ENCODE measurements at regions not wholly inside any gene's neighbourhood (a gene's known extent, or its start where the extent isn't known, plus 50 kb on each side); places are given as distances from the start of the nearest gene placed in this dataset.

DNA sequence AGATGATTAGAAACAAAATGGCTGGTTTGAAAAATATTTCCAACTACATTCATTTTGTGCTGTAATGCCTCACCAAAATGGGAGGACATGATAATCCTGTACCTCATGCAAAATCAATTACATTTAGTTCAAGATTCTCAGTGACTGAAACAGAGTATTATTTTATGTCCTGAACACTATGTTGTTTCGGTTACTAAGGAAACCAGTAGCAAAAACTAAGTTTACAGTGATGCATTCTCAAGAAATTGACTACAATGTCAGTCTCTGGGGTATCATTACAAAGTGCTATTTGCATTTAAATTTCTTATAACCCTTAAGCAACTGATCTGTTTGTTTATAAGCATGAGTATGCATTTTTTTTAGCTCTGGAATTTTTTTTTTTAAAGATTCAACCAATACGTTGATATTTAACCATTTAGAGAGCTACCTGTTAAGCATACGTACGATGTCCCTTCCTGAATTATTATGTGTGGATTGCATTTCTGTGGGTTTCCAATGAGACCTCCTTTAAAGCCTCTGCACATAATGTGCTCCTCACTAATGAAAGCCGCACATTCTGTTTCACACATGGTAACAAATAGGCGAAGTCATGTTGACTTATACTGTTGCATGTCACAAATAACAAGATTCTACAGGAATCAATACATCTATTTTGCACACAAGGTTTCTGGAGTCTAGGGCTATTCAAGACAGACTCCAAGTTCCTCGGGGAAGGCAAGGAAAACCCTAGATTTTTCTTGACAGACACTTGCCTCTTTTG is 1035.7 kb downstream of the ADGRL2 start:
- Histone ChIP-seq H4K5ac (ENCODE audit: low read depth, low read length) (no peak overlapping the region), H4K8ac (ENCODE audit: low read depth in 2 of 2, low read length in 2 of 2) (no peak overlapping the region), H3K4ac (ENCODE audit: low read depth, low read length) (no peak overlapping the region), H3K9ac (ENCODE audit: low read depth, low read length) (no peak overlapping the region), H3K18ac (ENCODE audit: low read depth, low read length) (no peak overlapping the region), H2BK20ac (ENCODE audit: low read depth, low read length) (no peak overlapping the region), H3K36me3 (ENCODE audit: control insufficient read depth, insufficient read depth, low read length) (no peaks in the 10 kb centered on the region), H2AFZ (replicated peaks; ENCODE audit: low read length, poor library complexity) (no peak overlapping the region), H3K9me3 (ENCODE audit: control insufficient read depth, insufficient read depth, low read length) (no peaks in the 10 kb centered on the region; the same call in 1 of the 2 replicates), H3K14ac (replicated peaks; ENCODE audit: low read depth, low read length) (no peak overlapping the region), H2AK5ac (ENCODE audit: low read depth, low read length) (no peak overlapping the region), H3K27ac (ENCODE audit: insufficient read depth, low read length) (no peak overlapping the region), H3K4me1 (ENCODE audit: control insufficient read depth, insufficient read depth, low read length) (no peaks in the 10 kb centered on the region), H3K9me1 (ENCODE audit: insufficient read depth, low read length) (no peaks in the 10 kb centered on the region), H3K27me3 (ENCODE audit: control insufficient read depth, insufficient read depth, low read length) (no peaks in the 10 kb centered on the region), H4K91ac (ENCODE audit: insufficient read depth, low read depth, low read length) (no peak overlapping the region), H2AK9ac (replicated peaks; ENCODE audit: low read depth, low read length, poor library complexity) (no peak overlapping the region), H4K20me1 (ENCODE audit: insufficient read depth, low read length) (no peaks in the 10 kb centered on the region), H3K23ac (ENCODE audit: low read depth, low read length) (no peak overlapping the region), H2BK5ac (ENCODE audit: low read depth, low read length, poor library complexity, severe bottlenecking) (no peak overlapping the region), H3K4me2 (ENCODE audit: low read depth, low read length) (no peak overlapping the region), H2BK120ac (ENCODE audit: low read depth, low read length) (no peak overlapping the region), H2BK15ac (ENCODE audit: low read depth, low read length) (no peak overlapping the region), H3K56ac (ENCODE audit: extremely low read depth, insufficient read depth, low read length) (no peak overlapping the region), H3K4me3 (ENCODE audit: insufficient read depth, low read depth, low read length) (no peak overlapping the region), H3K79me1 (ENCODE audit: low read depth in 1 of 2, low read length in 2 of 2) (no peaks in the 10 kb centered on the region)
- BruUV-seq (replicated peaks), result no TSS peak
- dilution Hi-C loops (cut with HindIII; ENCODE audit: low sequenced_read_pairs, unreplicated experiment), result no loop called here
- no CpG with 5 or more reads among the region's 7 CpGs for WGBS, 2 experiments (ENCODE audit: extremely low coverage in 2 of 2, insufficient read length in 1 of 2)
- ChIA-PET CTCF (no interaction called here), POLR2A (ENCODE audit: unreplicated experiment) (no interaction called here)
- TF ChIP-seq, protein P1, sequence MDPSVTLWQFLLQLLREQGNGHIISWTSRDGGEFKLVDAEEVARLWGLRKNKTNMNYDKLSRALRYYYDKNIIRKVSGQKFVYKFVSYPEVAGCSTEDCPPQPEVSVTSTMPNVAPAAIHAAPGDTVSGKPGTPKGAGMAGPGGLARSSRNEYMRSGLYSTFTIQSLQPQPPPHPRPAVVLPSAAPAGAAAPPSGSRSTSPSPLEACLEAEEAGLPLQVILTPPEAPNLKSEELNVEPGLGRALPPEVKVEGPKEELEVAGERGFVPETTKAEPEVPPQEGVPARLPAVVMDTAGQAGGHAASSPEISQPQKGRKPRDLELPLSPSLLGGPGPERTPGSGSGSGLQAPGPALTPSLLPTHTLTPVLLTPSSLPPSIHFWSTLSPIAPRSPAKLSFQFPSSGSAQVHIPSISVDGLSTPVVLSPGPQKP (IDR thresholded peaks at IDR 0.05; ENCODE audit: borderline replicate concordance, low read depth, low read length), result no peak
- TF ChIP-seq MAZ (IDR thresholded peaks at IDR 0.05; ENCODE audit: borderline replicate concordance, low read depth, low read length), result no peak
- no peak for TF ChIP-seq CEBPB (IDR thresholded peaks at IDR 0.05; ENCODE audit: low read depth, low read length)
- TF ChIP-seq MXI1 (IDR thresholded peaks at IDR 0.05; ENCODE audit: borderline replicate concordance, low read depth, low read length), result no peak
- TF ChIP-seq BHLHE40 (IDR thresholded peaks at IDR 0.05; ENCODE audit: low read depth, low read length), result no peak
- TF ChIP-seq, protein P2, sequence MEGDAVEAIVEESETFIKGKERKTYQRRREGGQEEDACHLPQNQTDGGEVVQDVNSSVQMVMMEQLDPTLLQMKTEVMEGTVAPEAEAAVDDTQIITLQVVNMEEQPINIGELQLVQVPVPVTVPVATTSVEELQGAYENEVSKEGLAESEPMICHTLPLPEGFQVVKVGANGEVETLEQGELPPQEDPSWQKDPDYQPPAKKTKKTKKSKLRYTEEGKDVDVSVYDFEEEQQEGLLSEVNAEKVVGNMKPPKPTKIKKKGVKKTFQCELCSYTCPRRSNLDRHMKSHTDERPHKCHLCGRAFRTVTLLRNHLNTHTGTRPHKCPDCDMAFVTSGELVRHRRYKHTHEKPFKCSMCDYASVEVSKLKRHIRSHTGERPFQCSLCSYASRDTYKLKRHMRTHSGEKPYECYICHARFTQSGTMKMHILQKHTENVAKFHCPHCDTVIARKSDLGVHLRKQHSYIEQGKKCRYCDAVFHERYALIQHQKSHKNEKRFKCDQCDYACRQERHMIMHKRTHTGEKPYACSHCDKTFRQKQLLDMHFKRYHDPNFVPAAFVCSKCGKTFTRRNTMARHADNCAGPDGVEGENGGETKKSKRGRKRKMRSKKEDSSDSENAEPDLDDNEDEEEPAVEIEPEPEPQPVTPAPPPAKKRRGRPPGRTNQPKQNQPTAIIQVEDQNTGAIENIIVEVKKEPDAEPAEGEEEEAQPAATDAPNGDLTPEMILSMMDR (conservative IDR thresholded peaks at IDR 0.05; ENCODE audit: low read depth, low read length), result no peak
- no peak for TF ChIP-seq RAD21 (IDR thresholded peaks at IDR 0.05; ENCODE audit: low read length)
- TF ChIP-seq MAFK (IDR thresholded peaks at IDR 0.05; ENCODE audit: low read depth, low read length), result no peak
- no peak for TF ChIP-seq POLR2A (IDR thresholded peaks at IDR 0.05; ENCODE audit: low read depth, low read length)
- TF ChIP-seq RFX5 (IDR thresholded peaks at IDR 0.05; ENCODE audit: low read depth, low read length), result no peak
- no peak for TF ChIP-seq FOS (IDR thresholded peaks at IDR 0.05; ENCODE audit: low read depth, low read length)
- no peak for TF ChIP-seq RCOR1 (IDR thresholded peaks at IDR 0.05; ENCODE audit: insufficient replicate concordance, low read length)
- no peak for TF ChIP-seq NFE2L2 (IDR thresholded peaks at IDR 0.05; ENCODE audit: low read depth, low read length)
- TF ChIP-seq, protein P3, sequence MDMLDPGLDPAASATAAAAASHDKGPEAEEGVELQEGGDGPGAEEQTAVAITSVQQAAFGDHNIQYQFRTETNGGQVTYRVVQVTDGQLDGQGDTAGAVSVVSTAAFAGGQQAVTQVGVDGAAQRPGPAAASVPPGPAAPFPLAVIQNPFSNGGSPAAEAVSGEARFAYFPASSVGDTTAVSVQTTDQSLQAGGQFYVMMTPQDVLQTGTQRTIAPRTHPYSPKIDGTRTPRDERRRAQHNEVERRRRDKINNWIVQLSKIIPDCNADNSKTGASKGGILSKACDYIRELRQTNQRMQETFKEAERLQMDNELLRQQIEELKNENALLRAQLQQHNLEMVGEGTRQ (IDR thresholded peaks at IDR 0.05; ENCODE audit: low read depth, low read length), result no peak
- no peak for TF ChIP-seq CHD1 (IDR thresholded peaks at IDR 0.05; ENCODE audit: low read depth, low read length)
- TF ChIP-seq SMC3 (IDR thresholded peaks at IDR 0.05; ENCODE audit: low read depth, low read length), result no peak
- intact Hi-C loops (cut with micrococcal nuclease), result no loop called here
- ATAC-seq (ENCODE audit: low read depth) (no peak), DNase-seq (no peak)
- in situ Hi-C loops (cut with MboI; ENCODE audit: low sequenced_read_pairs), result no loop called here
